Activated CD4-positive, alpha-beta T cell treated with anti-CD3 and anti-CD28 coated beads, Interleukin-2, amount 10 ng/mL, durations not matched to agents 7 days and 5 days (primary cell): ENCODE measurements at regions not wholly inside any gene's neighbourhood (a gene's known extent, or its start where the extent isn't known, plus 50 kb on each side); places are given as distances from the start of the nearest gene placed in this dataset.

Experiments used
- CTCF ChIA-PET: fragments of 350-600 bp; sonication (Branson Sonifier 250); formaldehyde crosslinking; loops from one replicate; lab custom pipeline; 2021; ENCODE audit warnings: antibody characterized with exemption; lab: Charles Lee
- POLR2A ChIA-PET: fragments of 350-600 bp; sonication (Branson Sonifier 250); formaldehyde crosslinking; loops from one replicate; lab custom pipeline; 2021; ENCODE audit warnings: antibody characterized with exemption; lab: Charles Lee
- DNase-seq: peaks from one replicate; pipeline ENCODE4 v3.0.0-alpha.2; 2020
- H3K27ac Mint-ChIP-seq: one replicate; pipeline ENCODE4 v1.8.0; 2021; ENCODE audit warnings: mild to moderate bottlenecking, moderate library complexity, mixed read lengths
- H3K27me3 Mint-ChIP-seq: one replicate; pipeline ENCODE4 v1.8.0; 2021; ENCODE audit warnings: mixed read lengths
- H3K36me3 Mint-ChIP-seq: one replicate; pipeline ENCODE4 v1.8.0; 2021; ENCODE audit warnings: low read depth, mixed read lengths
- H3K4me1 Mint-ChIP-seq: one replicate; pipeline ENCODE4 v1.8.0; 2021; ENCODE audit warnings: mixed read lengths
- H3K4me3 Mint-ChIP-seq: one replicate; pipeline ENCODE4 v1.8.0; 2021; ENCODE audit warnings: mild to moderate bottlenecking, moderate library complexity, mixed read lengths
- H3K9me3 Mint-ChIP-seq: one replicate; pipeline ENCODE4 v1.8.0; 2021; ENCODE audit warnings: mixed read lengths

DNA sequence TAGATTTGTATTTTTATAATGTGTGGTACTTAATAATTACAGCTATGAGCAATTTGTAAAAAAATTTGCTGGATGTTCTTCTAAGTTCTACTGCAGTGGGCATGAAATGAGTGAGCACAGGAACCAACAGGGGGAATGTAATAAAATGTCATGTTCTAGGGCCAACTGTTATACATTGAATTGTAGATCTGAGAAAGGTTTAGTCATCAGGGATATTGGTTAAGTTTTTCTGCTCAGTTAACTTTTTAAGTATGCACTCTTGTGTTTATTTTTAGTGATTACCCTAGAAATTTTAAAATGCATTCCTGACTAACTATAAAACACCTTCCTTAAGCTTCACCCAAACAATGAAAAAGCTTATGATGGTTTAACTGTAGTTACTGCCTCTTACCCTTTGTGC is 101.8 kb downstream of the CAND1 start:
- no peaks in the 10 kb centered on the region for H3K27me3 Mint-ChIP-seq
- H3K27ac Mint-ChIP-seq = no peak overlapping the region
- no peak overlapping the region for H3K4me3 Mint-ChIP-seq
- peaks cover 8% of the 10 kb centered on the region for H3K9me3 Mint-ChIP-seq
- no peak for DNase-seq
- POLR2A ChIA-PET = no interaction called here
- H3K4me1 Mint-ChIP-seq = no peaks in the 10 kb centered on the region
- CTCF ChIA-PET = no interaction called here
- peaks cover 4% of the 10 kb centered on the region for H3K36me3 Mint-ChIP-seq

DNA sequence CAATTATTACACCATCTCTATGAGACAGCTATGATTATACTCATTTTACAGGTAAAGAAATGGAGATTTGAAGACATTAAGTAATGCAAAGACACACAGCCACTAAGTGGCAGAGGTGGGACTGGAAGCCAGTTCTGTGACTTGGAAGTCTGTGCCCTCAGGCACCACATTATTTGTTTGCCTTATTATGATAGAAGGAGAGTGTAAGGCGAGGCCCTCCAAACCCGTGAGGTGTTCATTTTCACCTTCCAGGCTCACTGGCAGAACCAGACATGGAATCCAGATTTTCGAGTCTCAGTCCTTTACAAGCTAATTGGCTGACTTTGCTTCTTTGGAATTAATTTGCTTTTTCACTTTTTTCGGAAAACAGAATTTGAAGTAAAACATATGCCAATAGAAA is 107.9 kb downstream of the CAND1 start:
- peaks cover 1% of the 10 kb centered on the region for H3K4me1 Mint-ChIP-seq
- H3K36me3 Mint-ChIP-seq = peaks cover 2% of the 10 kb centered on the region
- ChIA-PET CTCF (no interaction called here), POLR2A (no interaction called here)
- DNase-seq = no peak
- H3K4me3 Mint-ChIP-seq = no peak overlapping the region
- peaks cover 8% of the 10 kb centered on the region for H3K9me3 Mint-ChIP-seq
- no peak overlapping the region for H3K27ac Mint-ChIP-seq
- H3K27me3 Mint-ChIP-seq = no peaks in the 10 kb centered on the region

DNA sequence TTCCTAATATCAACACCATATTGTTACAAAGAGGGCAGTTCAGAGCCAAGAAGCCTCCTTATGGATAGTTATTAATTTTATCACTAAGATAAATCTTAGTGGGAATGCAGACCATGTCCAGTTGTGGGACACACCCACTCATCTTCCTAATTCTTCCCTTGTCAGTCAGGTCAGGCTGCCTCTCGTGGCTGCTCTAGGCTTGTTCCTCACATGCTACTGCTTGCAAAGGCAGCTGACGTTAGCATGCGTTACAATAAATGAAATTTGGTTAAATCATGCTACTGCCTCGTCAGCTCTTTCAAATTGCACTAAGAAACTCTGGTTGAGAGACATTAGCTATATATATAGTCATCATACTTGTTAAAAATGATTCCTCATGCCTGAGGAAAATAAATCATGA is 108.4 kb downstream of the CAND1 start:
- Mint-ChIP-seq H3K36me3 (no peaks in the 10 kb centered on the region), H3K27ac (no peak overlapping the region), H3K4me1 (peaks cover 4% of the 10 kb centered on the region), H3K27me3 (no peaks in the 10 kb centered on the region), H3K9me3 (peaks cover 5% of the 10 kb centered on the region), H3K4me3 (no peak overlapping the region)
- ChIA-PET POLR2A (no interaction called here), CTCF (no interaction called here)
- DNase-seq = no peak

DNA sequence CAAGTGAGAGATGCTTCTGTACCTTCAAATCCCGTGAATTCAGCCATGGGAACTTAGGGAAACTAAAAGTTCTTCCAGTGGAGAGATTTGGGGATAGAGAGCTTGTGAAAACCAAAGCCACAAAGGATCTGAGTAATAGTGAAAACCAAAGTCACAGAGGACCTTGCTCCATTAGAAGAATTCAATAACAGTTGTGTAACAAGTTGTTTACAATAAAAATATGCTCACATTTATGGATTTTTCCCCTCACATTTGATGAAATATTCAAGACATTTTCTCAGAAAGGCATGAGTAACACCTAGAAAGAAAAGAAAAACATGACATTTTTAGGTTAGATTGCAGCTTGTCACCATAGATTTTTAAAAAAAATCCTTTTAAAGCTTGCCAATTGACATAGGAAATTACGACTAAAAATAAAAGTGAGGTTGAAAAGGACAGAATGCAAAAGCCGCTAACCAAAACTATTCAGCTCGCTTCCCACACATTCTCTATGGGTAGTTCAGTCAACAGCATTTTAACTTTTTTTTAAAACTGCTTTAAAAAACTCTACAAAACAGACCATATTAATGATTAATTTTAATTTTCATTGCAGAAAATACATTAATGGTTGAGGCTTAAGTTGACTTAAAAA is 113.2 kb downstream of the CAND1 start:
- no peaks in the 10 kb centered on the region for H3K36me3 Mint-ChIP-seq
- peaks cover 2% of the 10 kb centered on the region for H3K9me3 Mint-ChIP-seq
- H3K27me3 Mint-ChIP-seq = no peaks in the 10 kb centered on the region
- DNase-seq = no peak
- ChIA-PET CTCF (interaction anchor here (1.0 kb wide), 1 partner anchor 28 kb away, joined by 3 read pairs; no protein-coding TSS in a partner anchor), POLR2A (no interaction called here)
- peaks cover 4% of the 10 kb centered on the region for H3K4me1 Mint-ChIP-seq
- no peak overlapping the region for H3K27ac Mint-ChIP-seq
- no peak overlapping the region for H3K4me3 Mint-ChIP-seq

DNA sequence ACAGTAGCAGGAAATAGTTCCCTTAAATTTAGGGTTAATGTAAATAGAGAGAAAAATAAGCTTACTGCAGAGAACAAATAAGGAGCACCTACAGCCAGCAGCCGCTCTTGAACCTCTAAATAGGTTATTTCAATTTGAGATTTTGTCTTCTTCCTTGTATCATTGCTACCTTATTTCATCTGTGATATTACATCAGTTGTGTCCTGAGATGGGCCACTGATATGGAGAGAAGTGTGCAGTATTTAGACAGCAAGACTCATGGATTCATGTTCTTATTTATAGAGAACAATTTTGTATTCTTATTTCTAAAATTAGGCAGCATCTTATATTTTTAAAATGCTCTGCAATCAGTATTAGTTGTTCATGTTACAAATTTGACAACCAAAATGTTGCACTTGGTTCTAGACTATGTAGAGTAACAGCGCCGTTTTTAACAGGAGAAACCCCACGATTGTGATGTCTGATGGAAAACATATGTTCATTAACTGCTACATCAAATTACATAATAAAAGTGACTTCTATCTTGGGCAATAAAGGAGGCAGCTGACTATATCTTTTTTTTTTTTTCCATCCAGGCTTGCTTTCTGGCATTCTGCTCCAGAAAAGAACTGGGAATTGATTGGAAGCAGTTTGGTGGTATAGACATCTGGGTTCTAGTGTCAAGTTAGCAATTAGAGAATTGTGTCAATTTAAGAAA is 117.9 kb downstream of the CAND1 start:
- ChIA-PET CTCF (interaction anchor here (0.6 kb wide), 1 partner anchor 91 kb away, joined by 3 read pairs; no protein-coding TSS in a partner anchor), POLR2A (no interaction called here)
- Mint-ChIP-seq H3K27me3 (no peaks in the 10 kb centered on the region), H3K9me3 (no peaks in the 10 kb centered on the region), H3K36me3 (no peaks in the 10 kb centered on the region), H3K4me1 (peaks cover 2% of the 10 kb centered on the region), H3K27ac (no peak overlapping the region), H3K4me3 (no peak overlapping the region)
- no peak for DNase-seq

DNA sequence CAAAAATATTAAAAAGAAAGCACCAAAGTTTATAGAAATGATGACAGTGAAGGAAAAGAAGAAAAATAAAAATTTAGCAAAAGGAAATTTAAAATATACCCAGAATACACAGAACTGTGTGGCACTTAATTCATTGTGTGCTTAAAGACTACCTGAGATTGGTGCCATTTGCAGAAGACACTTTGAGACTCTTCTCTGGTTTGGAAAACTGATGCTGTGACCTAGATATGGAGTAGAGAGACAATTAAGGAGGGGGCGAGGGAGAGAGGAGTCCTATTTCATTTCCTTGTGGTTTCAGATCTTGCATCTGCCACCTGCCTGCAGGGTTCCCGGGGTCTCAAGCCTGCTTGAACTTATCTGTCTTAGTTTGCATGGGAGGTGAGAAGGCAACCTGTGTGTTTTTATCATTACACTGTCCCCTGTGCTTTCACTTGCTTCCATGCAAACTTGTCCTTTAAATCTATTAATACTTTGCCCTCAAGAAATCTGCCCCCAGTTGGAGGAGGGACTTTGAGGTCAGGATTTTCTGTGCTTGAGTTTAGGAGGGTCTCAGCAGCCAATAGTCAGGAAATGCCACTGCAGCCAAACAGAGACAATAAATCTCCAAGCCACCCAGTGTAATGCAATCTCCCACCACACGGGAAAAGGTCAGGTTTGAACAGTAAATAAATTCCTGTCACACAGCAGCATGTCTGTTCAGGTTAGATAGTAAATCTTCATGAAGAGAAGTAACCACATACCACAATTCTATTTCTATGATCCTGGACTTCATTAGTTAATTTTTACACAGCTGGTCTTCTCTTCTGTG is 119.4 kb downstream of the CAND1 start:
- CTCF ChIA-PET = no interaction called here
- H3K4me1 Mint-ChIP-seq = no peaks in the 10 kb centered on the region
- no peak overlapping the region for H3K4me3 Mint-ChIP-seq
- POLR2A ChIA-PET = no interaction called here
- no peak for DNase-seq
- H3K9me3 Mint-ChIP-seq = no peaks in the 10 kb centered on the region
- no peaks in the 10 kb centered on the region for H3K27me3 Mint-ChIP-seq
- no peak overlapping the region for H3K27ac Mint-ChIP-seq
- no peaks in the 10 kb centered on the region for H3K36me3 Mint-ChIP-seq

DNA sequence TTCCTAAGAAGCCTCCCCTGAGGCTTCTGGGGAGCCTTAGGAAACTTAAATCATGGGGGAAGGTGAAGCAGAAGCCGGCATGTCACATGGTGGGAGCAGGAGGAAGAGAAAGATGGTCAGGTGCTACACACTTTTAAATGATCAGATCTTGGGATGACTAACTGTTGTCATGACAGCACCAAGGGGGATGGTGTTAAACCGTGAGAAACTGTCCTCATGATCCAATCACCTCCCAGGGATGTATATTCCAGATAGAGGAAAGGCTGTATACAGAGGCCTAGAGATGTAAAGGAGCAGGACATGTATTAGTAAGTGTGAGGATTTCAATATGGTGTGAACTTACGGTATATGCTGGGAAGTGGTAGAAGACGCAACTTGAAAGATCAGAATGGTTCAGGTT is 121.1 kb downstream of the CAND1 start:
- H3K27me3 Mint-ChIP-seq = no peaks in the 10 kb centered on the region
- H3K27ac Mint-ChIP-seq = no peak overlapping the region
- ChIA-PET POLR2A (no interaction called here), CTCF (no interaction called here)
- no peaks in the 10 kb centered on the region for H3K9me3 Mint-ChIP-seq
- H3K4me3 Mint-ChIP-seq = no peak overlapping the region
- H3K36me3 Mint-ChIP-seq = no peaks in the 10 kb centered on the region
- H3K4me1 Mint-ChIP-seq = no peaks in the 10 kb centered on the region
- no peak for DNase-seq

DNA sequence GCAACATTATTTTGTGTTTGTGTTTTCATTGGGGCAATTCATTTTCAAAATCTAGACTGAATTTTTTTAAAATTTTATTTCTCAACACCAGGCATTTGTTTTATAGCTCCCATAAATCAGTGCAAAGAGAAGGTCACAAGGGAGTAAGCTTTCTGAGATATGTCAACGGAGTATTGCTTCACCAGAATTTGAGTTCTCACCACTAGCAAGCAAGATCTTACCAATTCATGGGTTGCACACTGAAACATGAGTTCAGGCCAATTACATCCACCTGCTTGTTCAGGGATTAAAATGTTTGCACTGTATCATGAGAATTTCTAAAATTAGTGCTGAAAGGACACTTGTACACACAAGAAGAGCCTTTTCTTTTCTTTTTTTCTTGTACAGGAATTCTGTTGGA is 121.9 kb downstream of the CAND1 start:
- ChIA-PET POLR2A (no interaction called here), CTCF (no interaction called here)
- no peaks in the 10 kb centered on the region for H3K4me1 Mint-ChIP-seq
- no peak overlapping the region for H3K27ac Mint-ChIP-seq
- H3K36me3 Mint-ChIP-seq = no peaks in the 10 kb centered on the region
- no peak for DNase-seq
- H3K27me3 Mint-ChIP-seq = no peaks in the 10 kb centered on the region
- H3K4me3 Mint-ChIP-seq = no peak overlapping the region
- H3K9me3 Mint-ChIP-seq = no peaks in the 10 kb centered on the region

DNA sequence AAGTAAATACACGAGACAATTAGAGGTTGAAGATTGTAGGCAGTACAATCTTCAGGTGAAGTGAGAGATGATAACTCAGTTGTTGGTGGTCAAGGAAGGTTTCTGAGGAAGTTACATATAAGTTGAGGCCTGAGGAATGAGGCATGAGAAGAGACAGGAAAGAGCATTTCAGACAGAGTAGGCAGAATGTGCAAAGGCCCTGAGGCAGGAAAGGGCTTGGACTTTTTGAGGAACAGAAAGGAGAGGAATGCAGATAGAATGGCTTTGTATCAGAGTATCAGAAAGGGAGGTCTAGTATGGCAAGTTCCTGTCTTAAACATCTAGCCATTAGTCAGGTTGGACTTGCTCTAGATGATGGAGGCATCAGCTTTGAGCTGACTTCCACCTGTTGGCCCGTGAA is 122.5 kb downstream of the CAND1 start:
- H3K4me1 Mint-ChIP-seq = no peaks in the 10 kb centered on the region
- H3K4me3 Mint-ChIP-seq = no peak overlapping the region
- ChIA-PET CTCF (no interaction called here), POLR2A (no interaction called here)
- H3K36me3 Mint-ChIP-seq = no peaks in the 10 kb centered on the region
- no peak overlapping the region for H3K27ac Mint-ChIP-seq
- H3K27me3 Mint-ChIP-seq = no peaks in the 10 kb centered on the region
- no peaks in the 10 kb centered on the region for H3K9me3 Mint-ChIP-seq
- no peak for DNase-seq

DNA sequence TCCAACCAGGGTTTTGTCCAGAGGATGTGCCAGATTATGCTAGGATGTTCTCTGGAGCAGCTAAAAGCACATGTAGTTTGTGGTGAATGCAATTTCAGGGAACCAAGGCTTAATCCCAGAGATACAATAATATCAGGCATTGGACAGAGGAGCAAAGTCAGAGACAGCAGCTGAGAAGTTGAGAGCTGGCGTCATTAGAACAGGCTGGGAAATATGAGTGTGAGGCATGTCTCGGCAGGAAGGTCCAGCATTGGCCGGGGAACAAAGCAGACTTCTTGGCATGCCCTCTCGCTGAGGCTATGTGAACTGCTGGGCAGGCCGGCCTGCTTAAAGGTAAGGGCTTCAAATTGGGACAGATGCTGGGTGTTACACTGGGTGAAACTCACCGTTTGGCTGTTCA is 125.4 kb downstream of the CAND1 start:
- Mint-ChIP-seq H3K36me3 (no peaks in the 10 kb centered on the region), H3K27me3 (no peaks in the 10 kb centered on the region), H3K4me3 (no peak overlapping the region), H3K4me1 (no peaks in the 10 kb centered on the region), H3K27ac (no peak overlapping the region), H3K9me3 (no peaks in the 10 kb centered on the region)
- ChIA-PET POLR2A (no interaction called here), CTCF (no interaction called here)
- no peak for DNase-seq

DNA sequence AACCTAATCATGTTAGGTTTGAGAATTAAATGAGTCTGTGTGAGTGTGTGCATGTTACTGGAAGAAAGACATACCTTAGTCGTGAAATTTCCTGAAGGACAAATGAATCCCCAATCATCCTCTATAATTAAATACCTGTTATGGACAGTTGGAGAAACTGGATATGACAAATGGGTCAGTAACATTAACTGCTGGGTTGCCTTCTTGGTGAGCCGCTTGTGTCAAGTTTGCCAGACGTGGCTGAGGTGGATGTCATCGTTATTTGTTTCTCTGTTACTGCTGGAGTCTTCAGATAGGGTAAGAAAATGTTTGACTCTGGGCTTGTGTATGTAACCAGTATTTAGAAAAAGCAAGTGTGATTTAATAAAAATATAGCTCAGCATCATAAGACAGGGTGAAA is 131.6 kb downstream of the CAND1 start:
- H3K36me3 Mint-ChIP-seq = peaks cover 3% of the 10 kb centered on the region
- CTCF ChIA-PET = no interaction called here
- no peaks in the 10 kb centered on the region for H3K4me1 Mint-ChIP-seq
- no peak overlapping the region for H3K4me3 Mint-ChIP-seq
- H3K27ac Mint-ChIP-seq = no peak overlapping the region
- POLR2A ChIA-PET = no interaction called here
- no peaks in the 10 kb centered on the region for H3K27me3 Mint-ChIP-seq
- no peaks in the 10 kb centered on the region for H3K9me3 Mint-ChIP-seq
- no peak for DNase-seq

DNA sequence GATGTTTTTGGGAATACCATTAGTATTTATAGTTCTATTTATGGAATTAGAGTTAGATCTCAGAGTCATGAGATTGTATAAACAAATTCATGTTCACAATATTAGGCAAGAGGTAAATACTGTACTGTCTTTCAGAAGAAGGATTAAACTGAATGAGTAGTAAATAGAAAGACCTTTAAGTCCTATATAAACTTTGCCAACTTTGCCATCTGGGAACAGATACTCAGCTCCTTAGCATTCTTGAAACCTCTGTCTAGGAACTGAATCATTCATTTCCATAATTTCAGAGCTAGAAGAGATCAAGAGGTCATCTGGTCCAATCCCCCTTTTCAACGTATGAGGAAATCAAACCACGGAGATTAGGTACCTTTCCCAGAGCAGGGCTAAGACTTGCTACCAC is 141.1 kb downstream of the CAND1 start:
- H3K27ac Mint-ChIP-seq = no peak overlapping the region
- POLR2A ChIA-PET = no interaction called here
- peaks cover 3% of the 10 kb centered on the region for H3K36me3 Mint-ChIP-seq
- H3K4me1 Mint-ChIP-seq = no peaks in the 10 kb centered on the region
- no peaks in the 10 kb centered on the region for H3K27me3 Mint-ChIP-seq
- no peak overlapping the region for H3K4me3 Mint-ChIP-seq
- CTCF ChIA-PET = no interaction called here
- no peak for DNase-seq
- peaks cover 8% of the 10 kb centered on the region for H3K9me3 Mint-ChIP-seq

DNA sequence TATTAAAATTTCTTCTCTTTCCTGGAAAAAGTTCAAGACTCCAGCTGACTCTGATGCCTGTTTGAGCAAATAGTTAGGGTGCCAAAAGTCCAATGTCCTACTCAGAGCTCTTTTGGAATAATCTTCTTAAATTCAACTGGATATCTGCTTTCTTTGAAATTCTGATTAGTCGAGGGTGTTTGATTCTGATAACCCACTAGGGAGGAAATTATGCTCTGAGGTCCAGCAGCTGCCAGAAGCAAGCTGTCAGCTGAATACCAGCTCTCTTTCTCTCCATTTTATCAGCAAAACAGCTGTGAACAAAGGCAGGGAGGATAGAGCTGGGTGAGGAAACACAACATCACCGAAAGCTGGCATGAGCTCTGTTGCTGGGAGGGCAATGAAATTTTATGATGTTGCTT is 141.5 kb downstream of the CAND1 start:
- H3K27ac Mint-ChIP-seq = no peak overlapping the region
- H3K4me1 Mint-ChIP-seq = no peaks in the 10 kb centered on the region
- peaks cover under 1% of the 10 kb centered on the region for H3K36me3 Mint-ChIP-seq
- H3K9me3 Mint-ChIP-seq = peaks cover 8% of the 10 kb centered on the region
- no peak for DNase-seq
- no peaks in the 10 kb centered on the region for H3K27me3 Mint-ChIP-seq
- no peak overlapping the region for H3K4me3 Mint-ChIP-seq
- CTCF ChIA-PET = no interaction called here
- POLR2A ChIA-PET = interaction anchor here (0.5 kb wide), 1 partner anchor 321 kb away, joined by 3 read pairs; no protein-coding TSS in a partner anchor
